ENCODE measurements at regions not wholly inside any gene's neighbourhood (a gene's known extent, or its start where the extent isn't known, plus 50 kb on each side); places are given as distances from the start of the nearest gene placed in this dataset.
A peak's percentile ranks its signal among the peaks of the same experiment; 100 is the strongest.

GRCh38 chr11:123371506-123372297 lies 58.4 kb upstream of the GRAMD1B start:
- Histone ChIP-seq H3K9me3 (no peaks in the 10 kb centered on the region), H3K27me3 (no peaks in the 10 kb centered on the region), H3K4me1 (no peaks in the 10 kb centered on the region), H3K4me3 (no peak overlapping the region), H3K27ac (no peak overlapping the region), H3K36me3 (no peaks in the 10 kb centered on the region)
- intact Hi-C loops (cut with DNase I), result no loop called here
- WGBS, 2 donors, result 75 to 82% methylated on average over 3 of the region's 3 CpGs
- no peak for DNase-seq
- TF ChIP-seq CTCF (IDR thresholded peaks at IDR 0.05) (no peak), POLR2A (IDR thresholded peaks at IDR 0.05) (no peak)

DNA sequence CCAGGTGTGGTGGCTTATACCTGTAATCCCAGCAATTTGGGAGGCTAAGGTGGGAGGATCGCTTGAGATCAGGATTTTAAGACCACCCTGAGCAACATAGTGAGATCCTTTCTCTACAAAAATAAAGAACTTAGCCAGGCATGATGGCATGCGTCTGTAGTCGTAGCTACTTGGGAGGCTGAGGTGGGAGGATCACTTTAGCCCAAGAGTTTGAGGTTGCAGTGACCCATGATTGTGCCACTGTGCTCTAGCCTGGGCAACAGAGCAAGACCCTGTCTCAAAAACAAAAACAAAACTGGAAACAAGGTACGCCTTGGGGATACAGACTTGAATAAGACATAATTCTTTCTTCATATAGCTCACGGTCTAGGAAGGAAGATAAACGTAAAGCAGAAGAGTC lies 63.1 kb upstream of the GRAMD1B start:
- WGBS, 2 donors, result 87 to 91% methylated on average over 6 of the region's 6 CpGs
- Histone ChIP-seq H3K27me3 (peaks cover 0 to 9% (median 0%) of the 10 kb centered on the region in 4 donors), H3K4me3 (no peak overlapping the region), H3K36me3 (no peaks in the 10 kb centered on the region), H3K9me3 (no peaks in the 10 kb centered on the region), H3K4me1 (peaks cover 0 to 14% (median 5%) of the 10 kb centered on the region in 3 donors), H3K27ac (peak overlapping the region in 1 of 4 donors; percentile 30)
- intact Hi-C loops (cut with DNase I), result no loop called here
- TF ChIP-seq CTCF (IDR thresholded peaks at IDR 0.05) (no peak), POLR2A (IDR thresholded peaks at IDR 0.05) (no peak)
- no peak for DNase-seq

DNA sequence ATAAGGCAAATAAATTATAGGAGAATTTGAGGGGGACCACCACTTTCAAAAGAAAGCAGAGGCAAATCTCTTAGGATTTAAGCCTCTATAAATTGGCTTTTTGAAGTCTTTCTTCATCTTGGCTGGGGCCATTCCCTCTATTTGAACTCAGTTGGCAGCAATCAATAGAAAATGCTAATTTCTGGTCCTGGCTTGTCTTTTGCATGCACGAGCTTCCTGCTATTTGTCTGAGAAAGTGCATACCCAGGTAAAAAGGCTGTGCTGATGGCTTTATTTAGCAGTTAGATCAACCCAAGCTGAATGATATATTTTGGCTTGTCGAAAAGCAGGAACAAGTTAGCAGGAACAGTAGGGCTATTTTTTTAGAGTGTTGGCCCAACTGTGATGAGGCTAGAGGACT lies 64.1 kb upstream of the GRAMD1B start:
- no peak for DNase-seq
- intact Hi-C loops (cut with DNase I), result no loop called here
- Histone ChIP-seq H3K27ac (no peak overlapping the region), H3K4me1 (peaks cover 0 to 14% (median 5%) of the 10 kb centered on the region in 3 donors), H3K4me3 (no peak overlapping the region), H3K36me3 (no peaks in the 10 kb centered on the region), H3K9me3 (no peaks in the 10 kb centered on the region), H3K27me3 (peaks cover 0 to 19% (median 0%) of the 10 kb centered on the region in 4 donors)
- 49 to 60% methylated on average over 2 of the region's 2 CpGs for WGBS, 2 donors
- TF ChIP-seq POLR2A (IDR thresholded peaks at IDR 0.05) (no peak), CTCF (IDR thresholded peaks at IDR 0.05) (no peak)

- no peaks in the 10 kb centered on the region for H3K36me3 ChIP-seq
- no peak for DNase-seq
- no peak overlapping the region for H3K4me3 ChIP-seq
- 77 to 93% methylated on average over 9 of the region's 9 CpGs for WGBS, 2 donors
- TF ChIP-seq POLR2A (IDR thresholded peaks at IDR 0.05) (no peak), CTCF (IDR thresholded peaks at IDR 0.05) (no peak)
- H3K4me1 ChIP-seq, result peaks cover 0 to 14% (median 5%) of the 10 kb centered on the region in 3 donors
- peaks cover 0 to 37% (median 0%) of the 10 kb centered on the region in 4 donors for H3K27me3 ChIP-seq
- no peaks in the 10 kb centered on the region for H3K9me3 ChIP-seq
- H3K27ac ChIP-seq, result no peak overlapping the region
- intact Hi-C loops (cut with DNase I), result no loop called here
Measured at GRCh38 chr11:123364080-123364479, 66.0 kb upstream of the GRAMD1B start.

GRCh38 chr11:123363556-123363955 lies 66.5 kb upstream of the GRAMD1B start:
- H3K9me3 ChIP-seq, result no peaks in the 10 kb centered on the region

More at GRCh38 chr11:123363556-123363955, 66.5 kb upstream of the GRAMD1B start:
- DNase-seq, result no peak
- WGBS, 2 donors, result 37 to 64% methylated on average over 4 of the region's 4 CpGs
- H3K27ac ChIP-seq, result no peak overlapping the region
- TF ChIP-seq CTCF (IDR thresholded peaks at IDR 0.05) (no peak), POLR2A (IDR thresholded peaks at IDR 0.05) (no peak)
- peaks cover 0 to 18% (median 6%) of the 10 kb centered on the region in 3 donors for H3K4me1 ChIP-seq
- no peaks in the 10 kb centered on the region for H3K36me3 ChIP-seq
- H3K4me3 ChIP-seq, result no peak overlapping the region
- peaks cover 0 to 42% (median 0%) of the 10 kb centered on the region in 4 donors for H3K27me3 ChIP-seq
- intact Hi-C loops (cut with DNase I), result no loop called here

Measured in esophagus squamous epithelium (tissue), 5 donors.